ENCODE measurements at regions not wholly inside any gene's neighbourhood (a gene's known extent, or its start where the extent isn't known, plus 50 kb on each side); places are given as distances from the start of the nearest gene placed in this dataset.

DNA sequence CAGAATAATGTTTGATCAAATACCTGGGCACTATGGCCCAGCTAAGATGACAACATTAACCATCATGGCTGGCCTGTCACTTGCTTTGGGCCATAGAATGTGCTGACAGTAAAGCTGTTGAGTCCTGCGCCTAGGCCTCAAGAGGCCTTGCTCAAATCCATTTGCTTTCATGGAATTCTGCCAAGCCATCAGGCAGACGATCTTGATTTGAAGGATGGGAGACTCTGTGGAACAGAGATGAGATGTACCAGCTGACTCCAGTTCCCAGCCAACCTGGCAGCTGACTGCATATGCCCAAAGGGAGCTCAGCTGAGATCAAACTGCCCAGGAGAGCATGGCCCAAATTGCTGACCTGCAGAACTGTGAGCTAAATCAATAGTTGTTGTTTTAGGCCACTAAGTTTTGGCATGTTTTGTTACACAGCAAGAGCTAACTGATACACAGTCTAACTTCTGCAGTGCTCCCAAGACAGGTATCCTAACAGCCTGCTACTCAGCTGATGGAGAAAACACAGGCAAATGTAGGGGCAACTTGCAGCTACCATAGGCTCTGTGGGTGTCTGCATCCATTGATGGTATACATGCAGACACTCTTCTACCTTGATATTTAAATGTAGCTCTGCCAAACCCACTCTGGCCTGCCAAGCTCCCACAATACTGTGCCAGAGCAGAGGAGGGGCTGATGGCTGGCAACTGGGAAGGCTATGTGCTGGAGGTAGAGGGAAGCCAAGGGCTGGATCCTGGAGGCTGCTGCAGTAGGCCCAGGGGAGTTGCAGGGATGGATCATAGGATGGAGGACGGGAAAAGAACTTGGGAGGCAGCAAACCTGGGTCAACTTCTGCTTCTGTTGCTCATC, 55.2 kb upstream of the RNF24 start:
- DNase-seq: no peak

- DNase-seq: peak in 8 of 56 donors; percentile 4 to 52 (median 24)
These were observed 54.4 kb upstream of the RNF24 start for GRCh38 chr20:4069751-4070150.

DNA sequence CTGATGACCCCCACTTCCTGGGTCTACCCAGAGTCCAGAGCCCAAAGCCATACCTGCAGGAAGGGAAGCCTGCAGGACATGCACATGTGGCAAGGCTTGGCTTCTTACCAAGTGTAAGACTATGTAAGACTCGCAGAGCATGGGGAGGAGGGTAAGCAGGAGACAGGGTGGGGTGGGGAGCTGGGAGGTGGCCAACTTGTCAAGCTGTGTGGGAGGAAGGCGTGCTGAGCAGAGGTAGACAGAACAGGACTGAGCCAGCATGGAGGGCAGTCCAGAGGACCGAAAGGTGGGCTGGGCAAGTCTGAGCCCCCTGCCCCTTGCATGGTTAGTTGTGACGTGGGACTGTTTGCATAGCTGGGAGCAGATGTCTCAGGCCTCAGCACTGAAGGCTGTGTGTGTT, 53.4 kb upstream of the RNF24 start:
- no peak for DNase-seq

DNA sequence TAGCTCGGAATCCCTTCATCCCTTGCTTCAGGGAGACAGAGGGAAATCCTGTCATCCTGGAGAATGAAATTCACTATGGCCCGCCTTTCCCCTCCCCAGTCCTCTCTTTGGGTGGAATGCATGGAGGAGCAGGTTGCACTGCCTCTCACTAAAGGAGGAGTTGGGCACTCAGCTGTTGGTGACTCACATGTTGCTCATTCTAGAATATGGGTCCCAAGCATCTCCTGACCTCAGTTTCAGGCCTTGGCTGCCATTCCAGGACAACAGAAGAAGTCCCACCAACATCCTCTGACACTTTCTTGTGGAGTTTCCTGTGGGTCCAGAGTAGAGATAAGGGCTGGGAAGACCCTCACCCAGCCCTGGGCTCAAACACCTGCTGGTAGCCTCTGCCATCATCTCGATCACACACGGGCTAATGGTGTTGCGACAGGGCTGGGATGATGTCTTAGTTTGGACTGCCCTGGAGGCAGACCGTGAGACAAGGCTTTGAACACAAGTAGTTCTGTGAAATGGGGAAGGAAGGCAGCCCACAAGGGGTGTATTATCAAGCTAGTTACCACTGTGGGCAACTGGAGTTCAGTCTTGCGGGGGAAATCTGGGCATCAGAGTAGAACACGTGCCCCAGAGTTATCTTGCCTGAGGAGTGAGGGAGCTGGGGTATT, 52.4 kb upstream of the RNF24 start:
- no peak for DNase-seq

DNA sequence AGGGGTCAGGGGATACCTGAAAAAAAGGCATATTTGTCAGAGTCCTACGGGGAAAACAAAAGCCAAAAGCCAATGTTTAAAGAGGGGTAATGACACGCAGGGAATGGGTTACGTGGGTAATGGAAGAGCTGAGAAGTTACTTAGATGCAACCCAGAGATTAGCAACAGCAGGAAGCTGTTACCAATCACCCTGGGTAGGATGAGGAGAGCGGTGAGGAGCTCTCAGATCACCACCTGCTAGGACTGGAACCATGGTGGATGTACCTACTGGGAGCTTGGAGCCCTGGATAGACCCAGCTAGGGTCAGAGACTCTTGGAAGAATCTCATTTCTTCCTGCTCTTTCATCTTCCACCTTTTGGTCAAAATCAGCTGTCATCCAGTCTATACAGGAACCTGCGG, 51.2 kb upstream of the RNF24 start:
- DNase-seq: no peak

GRCh38 chr20:4065391-4065844, 50.1 kb upstream of the RNF24 start:
- no peak for DNase-seq

All from amygdala (tissue), 56 donors.